ENCODE measurements at regions not wholly inside any gene's neighbourhood (a gene's known extent, or its start where the extent isn't known, plus 50 kb on each side); places are given as distances from the start of the nearest gene placed in this dataset.

GRCh38 chr3:162262129-162262528 is 765.5 kb downstream of the OTOL1 start:
- ChIA-PET CTCF (no interaction called here), POLR2A (no interaction called here)
- no peak for TF ChIP-seq ZNF23 (tag by site-specific recombination; IDR thresholded peaks at IDR 0.05; ENCODE audit: borderline replicate concordance)
- TF ChIP-seq ZBTB44 (tag by site-specific recombination; IDR thresholded peaks at IDR 0.05), result no peak
- no peak for TF ChIP-seq ZNF394 (tag by site-specific recombination; IDR thresholded peaks at IDR 0.05; ENCODE audit: borderline replicate concordance)

GRCh38 chr3:162263596-162263995 is 767.0 kb downstream of the OTOL1 start:
- H3K36me3 ChIP-seq (ENCODE audit: control insufficient read depth in 2 of 2, insufficient read depth in 1 of 2, low read length in 2 of 2), result no peaks in the 10 kb centered on the region
- H3K9me3 ChIP-seq (ENCODE audit: control insufficient read depth, insufficient read depth, low read depth, low read length), result no peaks in the 10 kb centered on the region
- no peaks in the 10 kb centered on the region for H3K4me1 ChIP-seq (ENCODE audit: control insufficient read depth, insufficient read depth, low read length)
- H3K27ac ChIP-seq (ENCODE audit: extremely low read depth, low read depth, low read length), result no peak overlapping the region
- no peak for TF ChIP-seq ZNF341 (tag by site-specific recombination; IDR thresholded peaks at IDR 0.05; ENCODE audit: low read depth)
- TF ChIP-seq ZNF449 (tag by site-specific recombination; IDR thresholded peaks at IDR 0.05), result no peak
- TF ChIP-seq HOXC10 (CRISPR knock-in tag; IDR thresholded peaks at IDR 0.05), result no peak
- TF ChIP-seq ZNF175 (tag by site-specific recombination; IDR thresholded peaks at IDR 0.05), result no peak
- no peak for TF ChIP-seq ZNF843 (tag by site-specific recombination; IDR thresholded peaks at IDR 0.05)
- no peak for TF ChIP-seq ZBTB10 (tag by site-specific recombination; IDR thresholded peaks at IDR 0.05)
- TF ChIP-seq ZSCAN18 (tag by site-specific recombination; IDR thresholded peaks at IDR 0.05), result no peak
- TF ChIP-seq SP3 (tag by site-specific recombination; IDR thresholded peaks at IDR 0.05), result no peak
- no peak for TF ChIP-seq ZNF16 (tag by site-specific recombination; IDR thresholded peaks at IDR 0.05; ENCODE audit: low read depth)
- TF ChIP-seq GLI2 (tag by site-specific recombination; IDR thresholded peaks at IDR 0.05; ENCODE audit: borderline replicate concordance, low read depth), result no peak
- no peak for TF ChIP-seq ZNF184 (tag by site-specific recombination; IDR thresholded peaks at IDR 0.05)
- TF ChIP-seq ZNF776 (tag by site-specific recombination; IDR thresholded peaks at IDR 0.05; ENCODE audit: borderline replicate concordance), result no peak
- H3K4me3 ChIP-seq (ENCODE audit: low read depth, low read length), result no peak overlapping the region
- POLR2A ChIA-PET, result no interaction called here
- CTCF ChIA-PET, result no interaction called here

More at GRCh38 chr3:162262129-162262528, 765.5 kb downstream of the OTOL1 start:
- H3K4me3 ChIP-seq (ENCODE audit: low read depth, low read length), result no peak overlapping the region
- no peaks in the 10 kb centered on the region for H3K36me3 ChIP-seq (ENCODE audit: control insufficient read depth in 2 of 2, insufficient read depth in 1 of 2, low read length in 2 of 2)
- no peaks in the 10 kb centered on the region for H3K9me3 ChIP-seq (ENCODE audit: control insufficient read depth, insufficient read depth, low read depth, low read length)
- H3K27ac ChIP-seq (ENCODE audit: extremely low read depth, low read depth, low read length), result no peak overlapping the region
- no peaks in the 10 kb centered on the region for H3K4me1 ChIP-seq (ENCODE audit: control insufficient read depth, insufficient read depth, low read length)
